ENCODE measurements at regions not wholly inside any gene's neighbourhood (a gene's known extent, or its start where the extent isn't known, plus 50 kb on each side); places are given as distances from the start of the nearest gene placed in this dataset.

- no peaks in the 10 kb centered on the region for H3K27me3 ChIP-seq (ENCODE audit: insufficient read depth, low read depth)
- H3K27ac ChIP-seq: no peak overlapping the region
- H3K4me2 ChIP-seq: no peak overlapping the region
- ChIA-PET POLR2A (ENCODE audit: unreplicated experiment) (no interaction called here), CTCF (no interaction called here)
- H3K9me2 ChIP-seq (ENCODE audit: insufficient read depth): no peaks in the 10 kb centered on the region
- no peaks in the 10 kb centered on the region for H3F3A ChIP-seq (ENCODE audit: insufficient read depth, low read depth)
- TF ChIP-seq EZH2 (IDR thresholded peaks at IDR 0.05; ENCODE audit: low read depth): no peak
- TF ChIP-seq, protein P1, sequence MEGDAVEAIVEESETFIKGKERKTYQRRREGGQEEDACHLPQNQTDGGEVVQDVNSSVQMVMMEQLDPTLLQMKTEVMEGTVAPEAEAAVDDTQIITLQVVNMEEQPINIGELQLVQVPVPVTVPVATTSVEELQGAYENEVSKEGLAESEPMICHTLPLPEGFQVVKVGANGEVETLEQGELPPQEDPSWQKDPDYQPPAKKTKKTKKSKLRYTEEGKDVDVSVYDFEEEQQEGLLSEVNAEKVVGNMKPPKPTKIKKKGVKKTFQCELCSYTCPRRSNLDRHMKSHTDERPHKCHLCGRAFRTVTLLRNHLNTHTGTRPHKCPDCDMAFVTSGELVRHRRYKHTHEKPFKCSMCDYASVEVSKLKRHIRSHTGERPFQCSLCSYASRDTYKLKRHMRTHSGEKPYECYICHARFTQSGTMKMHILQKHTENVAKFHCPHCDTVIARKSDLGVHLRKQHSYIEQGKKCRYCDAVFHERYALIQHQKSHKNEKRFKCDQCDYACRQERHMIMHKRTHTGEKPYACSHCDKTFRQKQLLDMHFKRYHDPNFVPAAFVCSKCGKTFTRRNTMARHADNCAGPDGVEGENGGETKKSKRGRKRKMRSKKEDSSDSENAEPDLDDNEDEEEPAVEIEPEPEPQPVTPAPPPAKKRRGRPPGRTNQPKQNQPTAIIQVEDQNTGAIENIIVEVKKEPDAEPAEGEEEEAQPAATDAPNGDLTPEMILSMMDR (conservative IDR thresholded peaks at IDR 0.05): no peak
- intact Hi-C loops (cut with micrococcal nuclease; ENCODE audit: unreplicated experiment): no loop called here
- BruUV-seq (replicated peaks): no TSS peak
- DNase-seq: no peak
- H3K79me2 ChIP-seq (ENCODE audit: low read depth): no peaks in the 10 kb centered on the region
- H2AFZ ChIP-seq: no peak overlapping the region
- H3K36me3 ChIP-seq (ENCODE audit: low read depth): no peaks in the 10 kb centered on the region
- no peak overlapping the region for H3K4me3 ChIP-seq
- H4K20me1 ChIP-seq (ENCODE audit: insufficient read depth): no peaks in the 10 kb centered on the region
- no peaks in the 10 kb centered on the region for H3K4me1 ChIP-seq (replicated peaks; ENCODE audit: insufficient read depth)
- H3K9me3 ChIP-seq (ENCODE audit: insufficient read depth, low read depth): no peaks in the 10 kb centered on the region
Observed at GRCh38 chr10:107899502-107900062, 735.1 kb upstream of the SORCS1 start.

GRCh38 chr10:107899075-107899474 lies 734.6 kb upstream of the SORCS1 start:
- no peak overlapping the region for H3K4me2 ChIP-seq
- no peaks in the 10 kb centered on the region for H3K27me3 ChIP-seq (ENCODE audit: insufficient read depth, low read depth)
- POLR2A ChIA-PET (ENCODE audit: unreplicated experiment): no interaction called here
- CTCF ChIA-PET: no interaction called here
- no peak overlapping the region for H2AFZ ChIP-seq
- H3K4me1 ChIP-seq (replicated peaks; ENCODE audit: insufficient read depth): no peaks in the 10 kb centered on the region
- intact Hi-C loops (cut with micrococcal nuclease; ENCODE audit: unreplicated experiment): no loop called here
- DNase-seq: no peak
- no peaks in the 10 kb centered on the region for H3K36me3 ChIP-seq (ENCODE audit: low read depth)
- H3F3A ChIP-seq (ENCODE audit: insufficient read depth, low read depth): no peaks in the 10 kb centered on the region
- no peaks in the 10 kb centered on the region for H3K9me2 ChIP-seq (ENCODE audit: insufficient read depth)
- no peaks in the 10 kb centered on the region for H3K9me3 ChIP-seq (ENCODE audit: insufficient read depth, low read depth)
- no peaks in the 10 kb centered on the region for H4K20me1 ChIP-seq (ENCODE audit: insufficient read depth)
- no peak overlapping the region for H3K27ac ChIP-seq
- H3K79me2 ChIP-seq (ENCODE audit: low read depth): no peaks in the 10 kb centered on the region
- TF ChIP-seq, protein P1 (conservative IDR thresholded peaks at IDR 0.05): no peak
- no peak for TF ChIP-seq EZH2 (IDR thresholded peaks at IDR 0.05; ENCODE audit: low read depth)
- H3K4me3 ChIP-seq: no peak overlapping the region
- no TSS peak for BruUV-seq (replicated peaks)

- ChIA-PET POLR2A (ENCODE audit: unreplicated experiment) (no interaction called here), CTCF (no interaction called here)
- Histone ChIP-seq H3K36me3 (ENCODE audit: low read depth) (no peaks in the 10 kb centered on the region), H2AFZ (no peak overlapping the region), H3K27me3 (ENCODE audit: insufficient read depth, low read depth) (no peaks in the 10 kb centered on the region), H3K9me3 (ENCODE audit: insufficient read depth, low read depth) (no peaks in the 10 kb centered on the region), H3K4me1 (replicated peaks; ENCODE audit: insufficient read depth) (no peaks in the 10 kb centered on the region), H3K4me3 (no peak overlapping the region), H3K79me2 (ENCODE audit: low read depth) (no peaks in the 10 kb centered on the region), H4K20me1 (ENCODE audit: insufficient read depth) (no peaks in the 10 kb centered on the region), H3K27ac (no peak overlapping the region), H3K4me2 (no peak overlapping the region), H3K9me2 (ENCODE audit: insufficient read depth) (no peaks in the 10 kb centered on the region), H3F3A (ENCODE audit: insufficient read depth, low read depth) (no peaks in the 10 kb centered on the region)
- BruUV-seq (replicated peaks): no TSS peak
- no peak for DNase-seq
- TF ChIP-seq EZH2 (IDR thresholded peaks at IDR 0.05; ENCODE audit: low read depth): no peak
- TF ChIP-seq, protein P1 (conservative IDR thresholded peaks at IDR 0.05): no peak
- intact Hi-C loops (cut with micrococcal nuclease; ENCODE audit: unreplicated experiment): no loop called here
Observed at GRCh38 chr10:107898392-107898791, 733.9 kb upstream of the SORCS1 start.

All from PC-9 (cell line).